ENCODE measurements at regions not wholly inside any gene's neighbourhood (a gene's known extent, or its start where the extent isn't known, plus 50 kb on each side); places are given as distances from the start of the nearest gene placed in this dataset.

DNA sequence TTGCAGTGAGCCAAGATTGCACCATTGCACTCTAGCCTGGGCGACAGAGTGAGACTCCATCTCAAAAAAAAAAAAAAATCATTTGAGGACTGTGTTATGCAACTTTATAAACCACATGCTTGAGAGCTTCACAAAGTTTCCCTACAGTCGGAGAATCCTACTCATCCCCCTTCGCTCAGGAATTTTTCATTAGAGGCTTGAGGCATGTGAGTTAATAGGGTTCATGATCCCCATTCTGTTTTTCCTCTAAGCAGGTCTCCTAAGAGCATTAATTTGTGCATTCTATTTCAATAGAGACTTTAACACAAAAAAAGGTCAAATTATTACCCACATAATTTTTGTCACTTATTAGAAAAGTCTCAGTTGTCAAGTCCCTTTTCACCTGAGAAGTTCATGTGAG, 103.7 kb upstream of the SOX4 start:
- TF ChIP-seq POLR2A (IDR thresholded peaks at IDR 0.05): no peak
- TF ChIP-seq CTCF (IDR thresholded peaks at IDR 0.05): no peak
